ENCODE measurements at regions not wholly inside any gene's neighbourhood (a gene's known extent, or its start where the extent isn't known, plus 50 kb on each side); places are given as distances from the start of the nearest gene placed in this dataset.

DNA sequence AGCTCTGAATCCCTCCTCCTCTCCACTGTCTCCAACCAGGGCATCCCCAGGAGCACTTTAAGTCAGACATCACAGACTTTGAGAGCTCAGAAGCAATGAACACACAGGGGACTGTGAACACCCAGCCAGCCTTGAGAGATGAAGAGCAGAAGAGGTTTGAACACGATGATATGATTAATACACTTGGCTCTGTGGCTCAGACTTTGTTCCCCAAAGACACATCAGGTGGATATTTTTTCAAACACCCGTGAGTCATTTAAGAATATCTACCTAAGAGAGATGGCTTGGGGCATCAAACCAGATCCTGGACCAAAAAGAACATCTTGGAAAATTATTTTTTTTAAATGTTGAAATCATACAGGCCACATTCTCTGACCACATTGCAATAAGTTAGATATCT lies 134.9 kb upstream of the OTOS start:
- no peak for ATAC-seq (ENCODE audit: low FRiP score in 2 of 2)
- Histone ChIP-seq H3K27ac (no peak overlapping the region), H3K4me3 (no peak overlapping the region), H3K36me3 (no peaks in the 10 kb centered on the region), H3K4me1 (no peaks in the 10 kb centered on the region), H3K27me3 (no peaks in the 10 kb centered on the region), H3K9me3 (no peaks in the 10 kb centered on the region)
- TF ChIP-seq POLR2AphosphoS5 (IDR thresholded peaks at IDR 0.05) (no peak), POLR2A (IDR thresholded peaks at IDR 0.05) (no peak)
- TF ChIP-seq, protein P1, sequence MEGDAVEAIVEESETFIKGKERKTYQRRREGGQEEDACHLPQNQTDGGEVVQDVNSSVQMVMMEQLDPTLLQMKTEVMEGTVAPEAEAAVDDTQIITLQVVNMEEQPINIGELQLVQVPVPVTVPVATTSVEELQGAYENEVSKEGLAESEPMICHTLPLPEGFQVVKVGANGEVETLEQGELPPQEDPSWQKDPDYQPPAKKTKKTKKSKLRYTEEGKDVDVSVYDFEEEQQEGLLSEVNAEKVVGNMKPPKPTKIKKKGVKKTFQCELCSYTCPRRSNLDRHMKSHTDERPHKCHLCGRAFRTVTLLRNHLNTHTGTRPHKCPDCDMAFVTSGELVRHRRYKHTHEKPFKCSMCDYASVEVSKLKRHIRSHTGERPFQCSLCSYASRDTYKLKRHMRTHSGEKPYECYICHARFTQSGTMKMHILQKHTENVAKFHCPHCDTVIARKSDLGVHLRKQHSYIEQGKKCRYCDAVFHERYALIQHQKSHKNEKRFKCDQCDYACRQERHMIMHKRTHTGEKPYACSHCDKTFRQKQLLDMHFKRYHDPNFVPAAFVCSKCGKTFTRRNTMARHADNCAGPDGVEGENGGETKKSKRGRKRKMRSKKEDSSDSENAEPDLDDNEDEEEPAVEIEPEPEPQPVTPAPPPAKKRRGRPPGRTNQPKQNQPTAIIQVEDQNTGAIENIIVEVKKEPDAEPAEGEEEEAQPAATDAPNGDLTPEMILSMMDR (IDR thresholded peaks at IDR 0.05), result no peak
- WGBS, 2 donors, result 71 to 74% methylated on average over 2 of the region's 2 CpGs
- no peak for DNase-seq

DNA sequence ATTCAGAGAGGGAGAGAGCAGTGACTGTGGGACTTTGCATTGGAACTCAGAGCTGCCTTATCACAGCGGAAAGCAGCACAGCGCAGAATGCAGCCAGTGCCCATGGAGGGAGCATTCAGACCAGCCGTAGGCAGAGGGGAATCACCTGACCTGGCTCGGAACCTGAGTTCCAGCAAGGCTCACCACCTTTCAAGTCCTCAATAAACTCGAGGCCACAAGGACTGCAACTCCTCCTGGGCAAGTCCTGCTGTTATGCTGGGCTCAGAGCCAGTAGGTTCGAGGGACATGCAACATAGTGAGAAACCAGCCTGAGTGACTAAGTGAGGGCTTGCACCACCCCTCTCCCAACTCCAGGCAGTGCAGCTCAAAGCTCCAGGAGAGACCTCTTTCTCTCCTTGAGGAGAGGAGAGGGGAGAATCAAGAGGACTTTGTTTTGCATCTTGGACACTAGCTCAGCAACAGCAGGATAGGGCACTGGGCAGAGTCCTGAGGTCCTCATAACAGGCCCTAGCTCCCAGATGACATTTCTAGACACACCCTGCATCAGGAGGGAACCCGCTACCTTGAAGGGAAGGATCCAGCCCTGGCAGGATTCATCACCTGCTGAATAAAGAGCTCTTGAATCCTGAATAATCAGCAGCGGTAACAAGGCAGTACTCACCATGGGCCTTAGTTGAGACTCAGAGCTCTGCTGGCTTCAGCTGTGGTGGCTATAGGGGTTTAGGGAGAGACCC lies 136.8 kb upstream of the OTOS start:
- Histone ChIP-seq H3K27ac (no peak overlapping the region), H3K4me3 (no peak overlapping the region), H3K36me3 (no peaks in the 10 kb centered on the region), H3K4me1 (no peaks in the 10 kb centered on the region), H3K9me3 (no peaks in the 10 kb centered on the region), H3K27me3 (no peaks in the 10 kb centered on the region)
- TF ChIP-seq POLR2A (IDR thresholded peaks at IDR 0.05), result no peak
- no peak for TF ChIP-seq POLR2AphosphoS5 (IDR thresholded peaks at IDR 0.05)
- TF ChIP-seq EP300 (IDR thresholded peaks at IDR 0.05), result no peak
- TF ChIP-seq, protein P1 (IDR thresholded peaks at IDR 0.05), result no peak
- DNase-seq (peak in 1 of 2 donors; percentile 54), ATAC-seq (ENCODE audit: low FRiP score in 2 of 2) (peak in 1 of 2 donors; percentile 17)
- WGBS, 2 donors, result 63 to 100% methylated on average over 2 to 7 of the region's 8 CpGs

DNA sequence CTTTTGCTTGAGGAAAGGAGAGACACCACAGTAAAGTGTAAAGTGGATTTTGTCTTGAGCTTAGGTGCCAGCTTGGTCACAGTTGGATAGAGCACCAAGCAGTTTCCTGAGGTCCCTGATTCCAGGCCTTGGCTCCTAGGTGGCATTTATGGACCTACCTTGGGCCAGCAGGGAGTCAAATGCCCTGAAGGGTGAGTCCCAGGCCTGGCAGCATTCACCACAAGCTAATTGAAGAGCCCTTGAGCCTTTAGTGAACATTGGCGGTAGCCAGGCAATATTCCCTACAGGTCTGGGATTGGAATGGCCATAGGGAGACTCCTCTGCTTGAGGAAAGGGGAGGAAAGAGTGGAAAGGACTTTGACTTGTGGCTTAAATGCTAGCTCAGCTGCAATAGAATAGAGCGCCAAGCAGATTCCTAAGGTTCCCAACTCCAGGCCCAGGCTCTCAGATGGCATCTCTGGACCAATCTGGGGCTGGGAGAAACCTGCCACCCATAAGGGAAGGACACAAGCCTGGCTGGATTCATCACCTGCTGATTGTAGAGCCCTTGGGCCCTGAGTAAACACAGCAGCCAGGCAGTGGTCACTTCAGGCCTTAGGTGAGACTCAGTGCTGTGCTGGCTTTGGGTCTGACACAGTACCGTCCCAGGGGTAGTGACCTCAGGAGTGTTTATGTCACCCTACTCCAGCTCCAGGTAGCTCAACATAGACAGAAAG lies 137.5 kb upstream of the OTOS start:
- no peaks in the 10 kb centered on the region for H3K4me1 ChIP-seq
- no peaks in the 10 kb centered on the region for H3K36me3 ChIP-seq
- H3K4me3 ChIP-seq, result no peak overlapping the region
- ATAC-seq (ENCODE audit: low FRiP score in 2 of 2) (no peak), DNase-seq (no peak)
- H3K27ac ChIP-seq, result no peak overlapping the region
- TF ChIP-seq POLR2A (IDR thresholded peaks at IDR 0.05) (no peak), POLR2AphosphoS5 (IDR thresholded peaks at IDR 0.05) (no peak), EP300 (IDR thresholded peaks at IDR 0.05) (no peak)
- TF ChIP-seq, protein P1 (IDR thresholded peaks at IDR 0.05), result no peak
- no peaks in the 10 kb centered on the region for H3K27me3 ChIP-seq
- 73 to 86% methylated on average over 3 of the region's 3 CpGs for WGBS, 2 donors
- no peaks in the 10 kb centered on the region for H3K9me3 ChIP-seq

DNA sequence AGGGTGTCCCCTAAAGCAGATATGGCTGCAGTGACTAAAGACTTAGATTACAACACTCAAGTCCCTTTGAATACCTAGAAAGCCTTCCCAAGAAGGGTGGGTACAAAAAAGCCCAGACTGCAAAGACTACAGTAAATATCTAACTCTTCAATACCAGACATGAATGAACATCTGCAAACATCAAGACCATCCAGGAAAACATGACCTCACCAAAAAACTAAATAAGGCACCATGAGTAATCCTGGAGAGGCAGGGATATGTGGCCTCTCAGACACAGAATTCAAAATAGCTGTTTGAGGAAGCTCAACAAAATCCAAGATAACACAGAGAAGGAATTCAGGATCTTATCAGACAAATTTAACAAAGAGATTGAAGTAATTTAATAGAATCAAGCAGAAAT lies 138.2 kb upstream of the OTOS start:
- ATAC-seq (ENCODE audit: low FRiP score in 2 of 2) (peak in 1 of 2 donors; percentile 70), DNase-seq (no peak)
- Histone ChIP-seq H3K9me3 (no peaks in the 10 kb centered on the region), H3K36me3 (no peaks in the 10 kb centered on the region), H3K27me3 (no peaks in the 10 kb centered on the region), H3K4me3 (no peak overlapping the region), H3K27ac (no peak overlapping the region), H3K4me1 (no peaks in the 10 kb centered on the region)
- TF ChIP-seq POLR2A (IDR thresholded peaks at IDR 0.05), result no peak

DNA sequence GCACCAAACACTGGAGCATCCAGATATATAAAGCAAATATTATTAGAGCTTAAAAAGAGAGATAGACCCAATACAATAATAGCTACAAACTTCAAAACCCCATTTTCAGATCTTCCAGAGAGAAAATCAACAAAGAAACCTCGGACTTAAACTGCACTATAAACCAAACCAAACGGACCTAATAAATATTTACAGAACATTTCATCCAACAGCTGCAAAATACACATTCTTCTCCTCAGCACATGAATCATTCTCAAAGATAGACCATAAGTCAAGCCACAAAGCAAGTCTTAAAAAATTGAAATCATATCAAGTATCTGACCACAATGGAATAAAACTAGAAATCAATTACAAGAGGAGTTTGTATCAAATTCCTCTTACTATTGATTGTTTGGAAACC lies 140.2 kb upstream of the OTOS start:
- Histone ChIP-seq H3K4me3 (no peak overlapping the region), H3K4me1 (no peaks in the 10 kb centered on the region), H3K36me3 (no peaks in the 10 kb centered on the region), H3K9me3 (no peaks in the 10 kb centered on the region), H3K27me3 (no peaks in the 10 kb centered on the region), H3K27ac (no peak overlapping the region)
- 21 to 28% methylated on average over 2 of the region's 2 CpGs for WGBS, 2 donors
- DNase-seq (no peak), ATAC-seq (ENCODE audit: low FRiP score in 2 of 2) (no peak)
- TF ChIP-seq POLR2AphosphoS5 (IDR thresholded peaks at IDR 0.05) (no peak), POLR2A (IDR thresholded peaks at IDR 0.05) (no peak), EP300 (IDR thresholded peaks at IDR 0.05) (no peak)
- TF ChIP-seq, protein P1 (IDR thresholded peaks at IDR 0.05), result no peak
